Large intestine (tissue), 3 donors: ENCODE measurements at regions not wholly inside any gene's neighbourhood (a gene's known extent, or its start where the extent isn't known, plus 50 kb on each side); places are given as distances from the start of the nearest gene placed in this dataset.
"Not testable (repeated sequence)": the region's sequence is repeated elsewhere in the genome, so short reads cannot be mapped to it uniquely, and the experiment has no call there.

ENCODE experiments used
- DNase-seq, 2 donors: peaks; one replicate each; pipeline versions ENCODE4 v3.0.0 to v3.0.0-alpha.2; 2013
- H3K27ac ChIP-seq: one replicate; pipeline ENCODE4 v1.5.1; 2013; ENCODE audit warnings: low read length
- H3K27me3 ChIP-seq: 2 replicates; pipeline ENCODE4 v1.6.1; 2013; ENCODE audit warnings: low read length; ENCODE audit not compliant: control insufficient read depth, insufficient read depth
- H3K36me3 ChIP-seq: 2 replicates; pipeline ENCODE4 v1.6.1; 2013; ENCODE audit warnings: low read length; ENCODE audit not compliant: control insufficient read depth, insufficient read depth
- H3K4me1 ChIP-seq: one replicate; pipeline ENCODE4 v1.6.1; 2013; ENCODE audit warnings: low read length; ENCODE audit not compliant: control insufficient read depth, insufficient read depth
- H3K4me3 ChIP-seq: one replicate; pipeline ENCODE4 v1.5.1; 2013; ENCODE audit warnings: low read length
- H3K9me3 ChIP-seq: one replicate; pipeline ENCODE4 v1.6.1; 2013; ENCODE audit warnings: mild to moderate bottlenecking, low read depth, low read length, moderate library complexity; ENCODE audit not compliant: control insufficient read depth
- WGBS: methylation state at CpG from one replicate; pipeline ENCODE4 v1.1.5; 2013; ENCODE audit warnings: low lambda C conversion rate; ENCODE audit not compliant: insufficient coverage; 5-methylcytosine and 5-hydroxymethylcytosine counted together

- Histone ChIP-seq H3K27me3 (no peaks in the 10 kb centered on the region), H3K27ac (no peak overlapping the region), H3K9me3 (peaks cover 7% of the 10 kb centered on the region), H3K36me3 (no peaks in the 10 kb centered on the region), H3K4me3 (no peak overlapping the region), H3K4me1 (no peaks in the 10 kb centered on the region)
- WGBS, result no CpG with 5 or more reads among the region's 1 CpG
- DNase-seq, result no peak
These were observed 293.4 kb downstream of the DTHD1 start for GRCh38 chr4:36574816-36575215.

DNA sequence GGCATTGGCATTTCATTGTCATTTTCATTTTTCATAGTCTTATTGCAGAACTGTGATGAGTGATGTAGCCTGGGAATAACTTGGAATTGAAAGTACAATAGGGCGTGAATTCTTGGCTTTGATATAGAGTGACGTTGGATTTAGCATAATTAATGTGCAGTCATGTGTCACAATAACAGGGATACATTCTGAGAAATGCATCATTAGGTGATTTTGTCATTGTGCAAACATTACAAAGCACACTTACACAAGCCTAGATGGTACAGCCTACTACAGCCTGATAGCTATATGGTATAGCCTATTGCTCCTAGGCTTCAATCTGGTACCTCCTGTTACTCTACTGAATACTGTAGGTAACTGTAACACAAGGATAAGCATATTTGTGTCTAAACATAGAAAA lies 300.8 kb downstream of the DTHD1 start:
- no peak for DNase-seq
- no peak overlapping the region for H3K4me3 ChIP-seq
- 100% methylated on average over 1 of the region's 2 CpGs for WGBS
- H3K9me3 ChIP-seq, result no peaks in the 10 kb centered on the region
- H3K27ac ChIP-seq, result no peak overlapping the region
- no peaks in the 10 kb centered on the region for H3K27me3 ChIP-seq
- H3K36me3 ChIP-seq, result no peaks in the 10 kb centered on the region
- H3K4me1 ChIP-seq, result no peaks in the 10 kb centered on the region

DNA sequence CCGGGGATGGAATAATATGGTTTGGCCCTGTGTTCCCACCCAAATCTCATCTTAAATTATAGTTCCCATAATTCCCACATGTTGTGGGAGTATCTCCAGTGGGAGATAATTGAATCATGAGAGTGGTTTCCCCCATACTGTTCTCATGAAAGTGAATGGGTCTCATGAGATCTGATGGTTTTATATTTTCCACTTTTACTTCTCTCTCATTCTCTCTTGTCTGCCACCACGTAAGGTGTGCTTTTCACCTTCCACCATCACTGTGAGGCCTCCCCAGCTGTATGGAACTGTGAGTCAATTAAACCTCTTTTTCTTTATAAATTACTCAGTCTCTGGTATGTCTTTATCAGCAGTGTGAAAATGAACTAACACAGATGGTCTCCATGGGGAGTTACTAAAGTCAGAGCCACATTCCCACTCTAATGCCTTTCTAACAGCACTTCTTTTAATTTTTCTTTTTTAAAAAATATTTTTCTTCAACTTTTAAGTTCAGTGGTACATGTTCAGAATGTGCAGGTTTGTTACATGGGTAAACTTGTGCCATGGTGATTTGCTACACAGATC lies 306.6 kb downstream of the DTHD1 start:
- Histone ChIP-seq H3K36me3 (no peaks in the 10 kb centered on the region), H3K9me3 (no peaks in the 10 kb centered on the region), H3K4me3 (no peak overlapping the region), H3K4me1 (no peaks in the 10 kb centered on the region), H3K27me3 (no peaks in the 10 kb centered on the region), H3K27ac (no peak overlapping the region)
- no CpG with 5 or more reads among the region's 2 CpGs for WGBS
- DNase-seq, result no peak

DNA sequence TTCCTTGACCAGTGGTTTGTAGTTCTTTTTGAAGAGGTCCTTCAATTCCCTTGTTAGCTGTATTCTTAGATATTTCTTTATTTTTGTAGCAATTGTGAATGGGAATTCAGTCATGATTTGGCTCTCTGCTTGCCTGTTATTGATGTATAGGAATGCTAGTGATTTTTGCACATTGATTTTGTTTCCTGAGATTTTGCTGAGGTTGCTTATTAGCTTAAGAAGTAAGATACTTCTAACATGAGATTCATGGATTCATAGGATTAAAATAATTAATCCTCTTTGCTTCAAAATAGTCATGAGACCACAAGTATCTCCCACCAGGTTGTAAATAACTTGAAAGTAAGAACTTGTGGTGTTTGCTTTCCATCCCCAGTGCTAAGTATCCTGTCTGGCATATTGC lies 308.9 kb downstream of the DTHD1 start:
- Histone ChIP-seq H3K27me3 (no peaks in the 10 kb centered on the region), H3K9me3 (no peaks in the 10 kb centered on the region), H3K4me1 (no peaks in the 10 kb centered on the region), H3K4me3 (no peak overlapping the region), H3K36me3 (no peaks in the 10 kb centered on the region), H3K27ac (no peak overlapping the region)
- DNase-seq, result no peak

DNA sequence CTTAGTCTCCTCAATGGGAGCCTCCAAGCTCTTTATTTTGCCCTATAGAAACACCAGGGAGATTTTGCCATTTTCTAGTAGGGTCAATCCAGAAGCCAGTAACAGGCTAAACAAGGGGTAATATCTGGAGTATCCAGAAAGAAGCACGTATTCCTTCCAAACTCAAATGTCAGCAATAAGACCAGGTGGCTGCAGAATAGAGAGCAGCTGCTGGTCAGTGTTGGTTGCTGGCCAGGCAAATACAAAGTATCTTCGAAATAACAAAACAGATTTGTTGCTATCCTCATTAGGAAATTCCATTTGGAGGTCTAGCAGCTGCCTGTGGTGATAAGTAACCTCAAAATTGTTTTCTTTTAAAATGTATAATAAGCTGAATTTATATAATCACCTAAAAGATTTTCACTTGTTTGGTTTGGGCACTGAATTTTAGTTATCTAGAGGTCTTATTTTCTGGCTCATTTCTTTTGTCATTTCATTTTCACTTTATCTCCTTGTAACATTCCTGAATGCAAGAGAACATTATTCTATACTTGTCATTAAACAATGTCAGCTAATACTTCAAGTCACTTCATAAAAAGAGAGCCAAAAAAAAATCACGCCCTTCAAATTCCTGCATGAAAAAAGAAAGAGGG lies 320.6 kb downstream of the DTHD1 start:
- Histone ChIP-seq H3K27me3 (no peaks in the 10 kb centered on the region), H3K9me3 (no peaks in the 10 kb centered on the region)

GRCh38 chr4:36609661-36610060 lies 328.2 kb downstream of the DTHD1 start:
- Histone ChIP-seq H3K9me3 (no peaks in the 10 kb centered on the region), H3K36me3 (no peaks in the 10 kb centered on the region), H3K27me3 (no peaks in the 10 kb centered on the region), H3K4me1 (no peaks in the 10 kb centered on the region), H3K4me3 (no peak overlapping the region), H3K27ac (no peak overlapping the region)
- WGBS, result 40% methylated on average over 1 of the region's 1 CpG
- no peak for DNase-seq

More for the DNA sequence above, 320.6 kb downstream of the DTHD1 start:
- Histone ChIP-seq H3K27ac (no peak overlapping the region), H3K4me1 (no peaks in the 10 kb centered on the region), H3K36me3 (no peaks in the 10 kb centered on the region), H3K4me3 (no peak overlapping the region)
- 100% methylated on average over 1 of the region's 3 CpGs for WGBS
- DNase-seq, result no peak

GRCh38 chr4:36610628-36611027 lies 329.2 kb downstream of the DTHD1 start:
- Histone ChIP-seq H3K9me3 (no peaks in the 10 kb centered on the region), H3K36me3 (no peaks in the 10 kb centered on the region), H3K4me3 (no peak overlapping the region), H3K27ac (no peak overlapping the region), H3K27me3 (no peaks in the 10 kb centered on the region), H3K4me1 (no peaks in the 10 kb centered on the region)
- DNase-seq, result no peak
- WGBS, result 78% methylated on average over 1 of the region's 2 CpGs

DNA sequence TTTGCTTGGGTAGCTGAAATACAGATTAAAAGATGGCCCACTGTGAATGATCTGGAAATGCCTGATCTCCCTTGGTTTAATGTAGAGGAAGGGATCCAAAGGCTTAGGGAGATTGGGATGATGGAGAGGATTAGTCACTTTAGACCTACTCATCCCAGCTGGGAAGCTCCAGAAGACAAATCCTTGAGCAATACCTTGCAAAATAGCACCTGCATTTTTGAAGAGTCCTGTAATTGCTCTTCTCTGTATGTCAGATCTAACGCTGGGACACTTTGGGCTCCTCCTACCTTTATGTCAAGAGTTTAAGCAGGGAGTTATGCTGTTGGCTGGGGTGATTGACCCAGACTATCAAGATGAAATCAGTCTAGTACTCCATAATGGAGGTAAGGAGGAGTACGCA lies 331.7 kb downstream of the DTHD1 start:
- not testable (repeated sequence) for H3K27me3 ChIP-seq, H3K4me3 ChIP-seq
- no CpG with 5 or more reads among the region's 2 CpGs for WGBS

DNA sequence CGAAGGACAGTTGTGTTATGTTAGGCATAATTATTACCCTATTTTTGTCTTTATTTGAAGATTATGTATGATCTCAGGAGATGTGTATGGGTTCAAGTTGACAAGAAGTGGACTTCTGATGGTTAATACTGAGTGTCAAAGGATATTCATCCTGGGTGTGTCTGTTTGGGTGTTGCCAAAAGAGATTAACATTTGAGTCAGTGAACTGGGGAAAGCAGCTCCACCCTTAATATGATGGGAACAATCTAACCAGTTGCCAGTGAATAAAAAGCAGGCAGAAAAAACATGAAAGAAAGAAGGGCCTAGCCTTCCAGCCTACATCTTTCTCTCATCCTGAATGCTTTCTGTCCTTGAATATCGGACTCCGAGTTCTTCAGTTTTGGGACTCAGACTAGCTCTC lies 332.6 kb downstream of the DTHD1 start:
- WGBS, result 100% methylated on average over 2 of the region's 3 CpGs
- Histone ChIP-seq H3K9me3 (no peaks in the 10 kb centered on the region), H3K4me3 (no peak overlapping the region), H3K27me3 (no peaks in the 10 kb centered on the region), H3K27ac (no peak overlapping the region), H3K36me3 (no peaks in the 10 kb centered on the region), H3K4me1 (no peaks in the 10 kb centered on the region)
- DNase-seq, result no peak

More for the DNA sequence above, 331.7 kb downstream of the DTHD1 start:
- H3K27ac ChIP-seq, H3K36me3 ChIP-seq, DNase-seq, H3K9me3 ChIP-seq, H3K4me1 ChIP-seq: not testable (repeated sequence)

DNA sequence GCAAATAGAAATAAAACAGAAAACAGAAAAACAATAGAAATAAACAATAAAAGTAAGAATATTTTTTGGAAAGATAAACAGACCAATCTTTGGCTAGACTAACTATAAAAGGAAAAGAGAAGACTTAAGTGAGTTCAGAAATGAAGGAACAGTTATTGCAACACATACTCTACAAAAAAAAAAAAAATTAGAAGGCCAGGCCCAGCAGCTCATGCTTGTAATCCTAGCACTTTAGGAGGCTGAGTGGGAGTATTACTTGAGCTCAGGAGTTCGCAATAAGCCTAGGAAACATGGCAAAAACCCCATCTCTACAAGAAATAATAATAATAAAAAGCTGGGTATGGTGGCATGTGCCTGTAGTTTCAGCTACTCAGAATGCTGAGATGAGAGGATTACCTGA lies 336.7 kb downstream of the DTHD1 start:
- no peak overlapping the region for H3K27ac ChIP-seq
- H3K9me3 ChIP-seq, result no peaks in the 10 kb centered on the region
- DNase-seq, result no peak
- H3K36me3 ChIP-seq, result no peaks in the 10 kb centered on the region
- no peak overlapping the region for H3K4me3 ChIP-seq
- no peaks in the 10 kb centered on the region for H3K4me1 ChIP-seq
- H3K27me3 ChIP-seq, result no peaks in the 10 kb centered on the region
- no CpG with 5 or more reads among the region's 1 CpG for WGBS

GRCh38 chr4:36624030-36624429 lies 342.6 kb downstream of the DTHD1 start:
- Histone ChIP-seq H3K4me1 (no peaks in the 10 kb centered on the region), H3K9me3 (no peaks in the 10 kb centered on the region), H3K27me3 (no peaks in the 10 kb centered on the region), H3K36me3 (no peaks in the 10 kb centered on the region), H3K27ac (no peak overlapping the region), H3K4me3 (no peak overlapping the region)
- no peak for DNase-seq
